ENCODE measurements at regions not wholly inside any gene's neighbourhood (a gene's known extent, or its start where the extent isn't known, plus 50 kb on each side); places are given as distances from the start of the nearest gene placed in this dataset.
"Not testable (repeated sequence)": the region's sequence is repeated elsewhere in the genome, so short reads cannot be mapped to it uniquely, and the experiment has no call there.

GRCh38 chr2:60350791-60351190 is 202.7 kb downstream of the BCL11A start:
- H3K36me3 ChIP-seq: no peaks in the 10 kb centered on the region
- no peak overlapping the region for H3K4me3 ChIP-seq
- DNase-seq: no peak
- WGBS, 3 donors: 73 to 78% (median 76%) methylated on average over 4 of the region's 4 CpGs
- TF ChIP-seq CTCF (IDR thresholded peaks at IDR 0.05) (no peak), POLR2A (IDR thresholded peaks at IDR 0.05) (no peak)
- intact Hi-C loops (cut with DNase I): no loop called here
- H3K27ac ChIP-seq: no peak overlapping the region
- H3K27me3 ChIP-seq: no peaks in the 10 kb centered on the region
- no peaks in the 10 kb centered on the region for H3K9me3 ChIP-seq
- no peaks in the 10 kb centered on the region for H3K4me1 ChIP-seq (ENCODE audit: insufficient read depth)

GRCh38 chr2:60347781-60348180 is 205.7 kb downstream of the BCL11A start:
- Histone ChIP-seq H3K9me3 (no peaks in the 10 kb centered on the region), H3K27me3 (no peaks in the 10 kb centered on the region), H3K4me1 (ENCODE audit: insufficient read depth) (no peaks in the 10 kb centered on the region), H3K27ac (no peak overlapping the region), H3K4me3 (no peak overlapping the region), H3K36me3 (no peaks in the 10 kb centered on the region)
- intact Hi-C loops (cut with DNase I): no loop called here
- TF ChIP-seq EP300 (IDR thresholded peaks at IDR 0.05): no peak
- TF ChIP-seq CTCF (IDR thresholded peaks at IDR 0.05): no peak
- no peak for TF ChIP-seq POLR2A (IDR thresholded peaks at IDR 0.05)
- no peak for DNase-seq
- 84 to 89% (median 86%) methylated on average over 5 of the region's 5 CpGs for WGBS, 3 donors

GRCh38 chr2:60342491-60342890 is 211.0 kb downstream of the BCL11A start:
- H3K4me1 ChIP-seq (ENCODE audit: insufficient read depth); intact Hi-C loops (cut with DNase I); H3K27me3 ChIP-seq; H3K9me3 ChIP-seq; DNase-seq; H3K27ac ChIP-seq; H3K36me3 ChIP-seq; H3K4me3 ChIP-seq: not testable (repeated sequence)
- 92 to 98% (median 92%) methylated on average over 4 of the region's 4 CpGs for WGBS, 3 donors

GRCh38 chr2:60341151-60341550 is 212.3 kb downstream of the BCL11A start:
- Histone ChIP-seq H3K4me1 (ENCODE audit: insufficient read depth) (no peaks in the 10 kb centered on the region), H3K4me3 (no peak overlapping the region), H3K27ac (no peak overlapping the region), H3K36me3 (no peaks in the 10 kb centered on the region), H3K9me3 (no peaks in the 10 kb centered on the region), H3K27me3 (no peaks in the 10 kb centered on the region)
- intact Hi-C loops (cut with DNase I): no loop called here
- DNase-seq: no peak
- 80 to 82% (median 82%) methylated on average over 7 of the region's 7 CpGs for WGBS, 3 donors
- TF ChIP-seq POLR2A (IDR thresholded peaks at IDR 0.05) (no peak), CTCF (IDR thresholded peaks at IDR 0.05) (no peak), EP300 (IDR thresholded peaks at IDR 0.05) (no peak)

GRCh38 chr2:60339286-60339685 is 214.2 kb downstream of the BCL11A start:
- WGBS, 3 donors: 94 to 98% (median 95%) methylated on average over 2 of the region's 2 CpGs
- no peak for DNase-seq
- TF ChIP-seq EP300 (IDR thresholded peaks at IDR 0.05) (no peak), POLR2A (IDR thresholded peaks at IDR 0.05) (no peak), CTCF (IDR thresholded peaks at IDR 0.05) (no peak)
- Histone ChIP-seq H3K27ac (no peak overlapping the region), H3K27me3 (no peaks in the 10 kb centered on the region), H3K36me3 (no peaks in the 10 kb centered on the region), H3K4me3 (no peak overlapping the region), H3K9me3 (no peaks in the 10 kb centered on the region), H3K4me1 (ENCODE audit: insufficient read depth) (no peaks in the 10 kb centered on the region)
- intact Hi-C loops (cut with DNase I): no loop called here
